ENCODE measurements at regions not wholly inside any gene's neighbourhood (a gene's known extent, or its start where the extent isn't known, plus 50 kb on each side); places are given as distances from the start of the nearest gene placed in this dataset.

DNA sequence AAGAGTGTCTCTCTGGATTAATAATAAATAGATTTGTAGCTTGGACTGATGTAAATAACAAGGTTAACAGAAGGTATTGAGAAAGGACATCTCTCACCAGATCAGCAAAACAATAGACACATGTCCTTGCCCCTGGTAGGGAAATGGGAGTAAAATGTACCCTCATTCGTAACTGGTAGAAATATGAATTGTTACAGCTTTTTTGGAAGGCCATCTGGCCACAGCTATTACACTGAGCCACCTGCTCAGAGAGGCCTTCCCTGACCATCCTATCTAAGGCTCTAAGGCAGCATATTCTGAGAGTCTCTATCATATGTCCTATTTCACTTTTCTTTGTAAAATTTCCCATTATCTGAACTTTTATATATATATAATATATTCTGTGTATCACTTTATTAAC lies 129.1 kb upstream of the MAP1B start:
- Histone ChIP-seq H2AK9ac (replicated peaks; ENCODE audit: low read depth, low read length, poor library complexity) (no peak overlapping the region), H4K91ac (ENCODE audit: insufficient read depth, low read depth, low read length) (no peak overlapping the region), H3K4me2 (ENCODE audit: low read depth, low read length) (no peak overlapping the region), H3K23ac (ENCODE audit: low read depth, low read length) (no peak overlapping the region), H2AFZ (replicated peaks; ENCODE audit: low read length, poor library complexity) (no peak overlapping the region), H2BK15ac (ENCODE audit: low read depth, low read length) (no peak overlapping the region), H3K18ac (ENCODE audit: low read depth, low read length) (no peak overlapping the region), H2AK5ac (ENCODE audit: low read depth, low read length) (no peak overlapping the region), H3K4me3 (ENCODE audit: insufficient read depth, low read depth, low read length) (no peak overlapping the region), H3K27me3 (ENCODE audit: control insufficient read depth, insufficient read depth, low read length) (peaks cover 14% of the 10 kb centered on the region), H4K8ac (ENCODE audit: low read depth in 2 of 2, low read length in 2 of 2) (no peak overlapping the region), H2BK5ac (ENCODE audit: low read depth, low read length, poor library complexity, severe bottlenecking) (no peak overlapping the region), H3K9me3 (ENCODE audit: control insufficient read depth, insufficient read depth, low read length) (no peaks in the 10 kb centered on the region), H2BK120ac (ENCODE audit: low read depth, low read length) (no peak overlapping the region), H2BK20ac (ENCODE audit: low read depth, low read length) (no peak overlapping the region), H3K9me1 (ENCODE audit: insufficient read depth, low read length) (no peaks in the 10 kb centered on the region), H4K20me1 (ENCODE audit: insufficient read depth, low read length) (no peaks in the 10 kb centered on the region), H4K5ac (ENCODE audit: low read depth, low read length) (no peak overlapping the region), H3K4me1 (ENCODE audit: control insufficient read depth, insufficient read depth, low read length) (no peaks in the 10 kb centered on the region), H3K27ac (ENCODE audit: insufficient read depth, low read length) (no peak overlapping the region), H3K36me3 (ENCODE audit: control insufficient read depth, insufficient read depth, low read length) (no peaks in the 10 kb centered on the region), H3K9ac (ENCODE audit: low read depth, low read length) (no peak overlapping the region), H3K56ac (ENCODE audit: extremely low read depth, insufficient read depth, low read length) (no peak overlapping the region), H3K79me1 (ENCODE audit: low read depth in 1 of 2, low read length in 2 of 2) (no peaks in the 10 kb centered on the region), H3K14ac (replicated peaks; ENCODE audit: low read depth, low read length) (no peak overlapping the region), H3K4ac (ENCODE audit: low read depth, low read length) (no peak overlapping the region)
- ChIA-PET POLR2A (ENCODE audit: unreplicated experiment) (no interaction called here), CTCF (no interaction called here)
- ATAC-seq (ENCODE audit: low read depth) (no peak), DNase-seq (no peak)
- dilution Hi-C loops (cut with HindIII; ENCODE audit: low sequenced_read_pairs, unreplicated experiment) (no loop called here), intact Hi-C loops (cut with micrococcal nuclease) (no loop called here), in situ Hi-C loops (cut with MboI; ENCODE audit: low sequenced_read_pairs) (no loop called here)
- BruUV-seq (replicated peaks), result no TSS peak
- no CpG with 5 or more reads among the region's 1 CpG for WGBS, 2 experiments (ENCODE audit: extremely low coverage in 2 of 2, insufficient read length in 1 of 2)
- TF ChIP-seq RCOR1 (IDR thresholded peaks at IDR 0.05; ENCODE audit: insufficient replicate concordance, low read length), result no peak
- no peak for TF ChIP-seq BHLHE40 (IDR thresholded peaks at IDR 0.05; ENCODE audit: low read depth, low read length)
- no peak for TF ChIP-seq MXI1 (IDR thresholded peaks at IDR 0.05; ENCODE audit: borderline replicate concordance, low read depth, low read length)
- no peak for TF ChIP-seq CHD1 (IDR thresholded peaks at IDR 0.05; ENCODE audit: low read depth, low read length)
- no peak for TF ChIP-seq MAZ (IDR thresholded peaks at IDR 0.05; ENCODE audit: borderline replicate concordance, low read depth, low read length)
- TF ChIP-seq, protein P1, sequence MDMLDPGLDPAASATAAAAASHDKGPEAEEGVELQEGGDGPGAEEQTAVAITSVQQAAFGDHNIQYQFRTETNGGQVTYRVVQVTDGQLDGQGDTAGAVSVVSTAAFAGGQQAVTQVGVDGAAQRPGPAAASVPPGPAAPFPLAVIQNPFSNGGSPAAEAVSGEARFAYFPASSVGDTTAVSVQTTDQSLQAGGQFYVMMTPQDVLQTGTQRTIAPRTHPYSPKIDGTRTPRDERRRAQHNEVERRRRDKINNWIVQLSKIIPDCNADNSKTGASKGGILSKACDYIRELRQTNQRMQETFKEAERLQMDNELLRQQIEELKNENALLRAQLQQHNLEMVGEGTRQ (IDR thresholded peaks at IDR 0.05; ENCODE audit: low read depth, low read length), result no peak
- no peak for TF ChIP-seq POLR2A (IDR thresholded peaks at IDR 0.05; ENCODE audit: low read depth, low read length)
- TF ChIP-seq, protein P2, sequence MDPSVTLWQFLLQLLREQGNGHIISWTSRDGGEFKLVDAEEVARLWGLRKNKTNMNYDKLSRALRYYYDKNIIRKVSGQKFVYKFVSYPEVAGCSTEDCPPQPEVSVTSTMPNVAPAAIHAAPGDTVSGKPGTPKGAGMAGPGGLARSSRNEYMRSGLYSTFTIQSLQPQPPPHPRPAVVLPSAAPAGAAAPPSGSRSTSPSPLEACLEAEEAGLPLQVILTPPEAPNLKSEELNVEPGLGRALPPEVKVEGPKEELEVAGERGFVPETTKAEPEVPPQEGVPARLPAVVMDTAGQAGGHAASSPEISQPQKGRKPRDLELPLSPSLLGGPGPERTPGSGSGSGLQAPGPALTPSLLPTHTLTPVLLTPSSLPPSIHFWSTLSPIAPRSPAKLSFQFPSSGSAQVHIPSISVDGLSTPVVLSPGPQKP (IDR thresholded peaks at IDR 0.05; ENCODE audit: borderline replicate concordance, low read depth, low read length), result no peak
- TF ChIP-seq, protein P3, sequence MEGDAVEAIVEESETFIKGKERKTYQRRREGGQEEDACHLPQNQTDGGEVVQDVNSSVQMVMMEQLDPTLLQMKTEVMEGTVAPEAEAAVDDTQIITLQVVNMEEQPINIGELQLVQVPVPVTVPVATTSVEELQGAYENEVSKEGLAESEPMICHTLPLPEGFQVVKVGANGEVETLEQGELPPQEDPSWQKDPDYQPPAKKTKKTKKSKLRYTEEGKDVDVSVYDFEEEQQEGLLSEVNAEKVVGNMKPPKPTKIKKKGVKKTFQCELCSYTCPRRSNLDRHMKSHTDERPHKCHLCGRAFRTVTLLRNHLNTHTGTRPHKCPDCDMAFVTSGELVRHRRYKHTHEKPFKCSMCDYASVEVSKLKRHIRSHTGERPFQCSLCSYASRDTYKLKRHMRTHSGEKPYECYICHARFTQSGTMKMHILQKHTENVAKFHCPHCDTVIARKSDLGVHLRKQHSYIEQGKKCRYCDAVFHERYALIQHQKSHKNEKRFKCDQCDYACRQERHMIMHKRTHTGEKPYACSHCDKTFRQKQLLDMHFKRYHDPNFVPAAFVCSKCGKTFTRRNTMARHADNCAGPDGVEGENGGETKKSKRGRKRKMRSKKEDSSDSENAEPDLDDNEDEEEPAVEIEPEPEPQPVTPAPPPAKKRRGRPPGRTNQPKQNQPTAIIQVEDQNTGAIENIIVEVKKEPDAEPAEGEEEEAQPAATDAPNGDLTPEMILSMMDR (conservative IDR thresholded peaks at IDR 0.05; ENCODE audit: low read depth, low read length), result no peak
- TF ChIP-seq SMC3 (IDR thresholded peaks at IDR 0.05; ENCODE audit: low read depth, low read length), result no peak
- TF ChIP-seq RFX5 (IDR thresholded peaks at IDR 0.05; ENCODE audit: low read depth, low read length), result no peak
- TF ChIP-seq MAFK (IDR thresholded peaks at IDR 0.05; ENCODE audit: low read depth, low read length), result no peak
- no peak for TF ChIP-seq CEBPB (IDR thresholded peaks at IDR 0.05; ENCODE audit: low read depth, low read length)
- TF ChIP-seq RAD21 (IDR thresholded peaks at IDR 0.05; ENCODE audit: low read length), result no peak
- TF ChIP-seq FOS (IDR thresholded peaks at IDR 0.05; ENCODE audit: low read depth, low read length), result no peak
- no peak for TF ChIP-seq NFE2L2 (IDR thresholded peaks at IDR 0.05; ENCODE audit: low read depth, low read length)

Data from IMR-90 (cell line).